ENCODE measurements at regions not wholly inside any gene's neighbourhood (a gene's known extent, or its start where the extent isn't known, plus 50 kb on each side); places are given as distances from the start of the nearest gene placed in this dataset.

DNA sequence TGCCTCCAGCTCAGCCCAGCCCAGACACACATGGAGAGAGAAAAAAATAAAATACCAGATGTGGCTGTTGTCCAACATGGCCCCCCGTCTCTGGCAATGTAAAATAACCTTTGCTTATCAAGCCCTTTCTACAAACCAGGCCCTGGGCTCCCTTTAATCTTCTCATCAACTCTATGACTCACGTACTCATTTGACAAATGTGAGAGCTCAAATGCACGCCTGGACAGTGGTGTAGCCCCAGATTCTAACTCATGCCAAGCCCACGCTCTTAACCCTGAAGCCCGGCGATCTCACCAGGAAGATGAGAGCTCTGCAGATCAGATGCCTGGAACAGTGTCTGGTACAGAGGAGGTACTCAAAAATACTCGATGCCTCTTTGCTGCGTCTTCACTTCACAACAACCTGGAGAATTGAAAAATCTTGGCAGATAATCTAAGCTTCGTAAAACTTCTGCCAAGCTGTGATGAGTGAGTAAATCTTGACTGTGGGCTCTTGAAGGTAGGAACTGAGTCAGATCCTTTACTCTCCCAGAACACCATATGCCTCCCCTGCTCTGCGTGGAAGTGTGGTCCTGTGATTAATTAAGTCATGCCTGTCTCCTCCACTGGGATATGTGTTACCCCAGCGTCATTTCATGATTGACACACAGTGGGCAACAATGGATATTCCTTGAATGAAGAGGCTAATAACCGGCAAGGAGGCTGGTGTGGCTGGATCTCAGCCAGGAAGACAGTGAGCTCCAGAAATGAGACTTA, 102.0 kb upstream of the FSTL4 start:
- no peak for DNase-seq (ENCODE audit: low read depth)

DNA sequence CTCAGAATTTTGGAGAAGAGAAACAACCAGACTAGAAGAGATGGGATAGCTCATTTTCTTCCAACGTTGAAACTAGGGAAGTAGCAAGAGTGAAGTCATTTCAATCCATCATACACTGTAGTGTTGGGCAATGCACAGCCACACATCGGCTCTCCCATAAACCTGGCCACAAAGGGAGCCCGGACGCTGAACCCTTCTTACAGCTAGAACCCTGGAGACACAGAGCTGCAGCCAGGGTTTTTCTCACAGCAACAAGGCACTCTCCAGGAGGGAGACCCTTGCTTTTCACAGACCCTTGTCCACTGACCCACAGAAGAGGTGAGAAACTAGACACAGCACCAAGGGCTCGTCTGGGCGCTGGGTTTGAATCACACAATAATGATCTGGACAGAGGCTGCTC, 101.4 kb upstream of the FSTL4 start:
- DNase-seq (ENCODE audit: low read depth) = no peak

DNA sequence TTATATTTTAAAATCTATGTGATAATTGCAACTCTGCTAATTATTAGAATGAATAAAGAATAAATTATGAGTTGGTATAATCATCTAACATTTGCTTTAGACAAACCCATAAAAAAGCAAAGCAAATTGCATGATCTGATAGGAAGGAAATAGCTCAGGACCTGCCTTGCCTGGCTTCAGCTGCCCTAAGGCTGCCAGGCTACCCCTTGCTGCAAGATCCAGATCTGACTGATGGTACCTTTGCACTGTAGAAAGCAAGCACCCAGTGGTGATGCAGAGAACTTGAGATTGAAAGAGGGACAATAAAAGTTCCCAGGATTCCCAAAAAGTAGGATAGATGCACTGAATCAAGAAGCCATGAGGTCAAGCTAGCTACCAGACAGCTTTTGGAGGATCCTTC, 100.9 kb upstream of the FSTL4 start:
- no peak for DNase-seq (ENCODE audit: low read depth)

DNA sequence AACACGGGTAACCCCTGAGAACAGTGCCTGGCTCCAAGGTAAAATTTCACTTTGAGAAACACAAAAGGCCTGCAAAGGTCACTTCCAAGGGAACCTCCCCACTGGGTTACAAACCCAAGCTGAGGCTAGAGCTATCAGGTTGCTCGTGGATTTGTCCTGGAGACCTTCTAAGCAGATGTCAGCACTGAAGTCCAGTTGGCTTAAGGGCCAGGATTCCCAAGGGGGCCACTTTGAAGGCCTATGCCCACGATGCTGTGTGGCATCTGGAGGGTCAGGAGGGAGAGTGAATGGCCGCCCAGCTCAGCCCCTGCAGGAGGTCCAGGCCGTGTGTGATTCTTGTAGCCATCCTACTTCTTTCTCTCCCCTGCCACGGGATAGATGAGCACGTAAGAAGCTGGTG, 100.2 kb upstream of the FSTL4 start:
- no peak for DNase-seq (ENCODE audit: low read depth)

DNA sequence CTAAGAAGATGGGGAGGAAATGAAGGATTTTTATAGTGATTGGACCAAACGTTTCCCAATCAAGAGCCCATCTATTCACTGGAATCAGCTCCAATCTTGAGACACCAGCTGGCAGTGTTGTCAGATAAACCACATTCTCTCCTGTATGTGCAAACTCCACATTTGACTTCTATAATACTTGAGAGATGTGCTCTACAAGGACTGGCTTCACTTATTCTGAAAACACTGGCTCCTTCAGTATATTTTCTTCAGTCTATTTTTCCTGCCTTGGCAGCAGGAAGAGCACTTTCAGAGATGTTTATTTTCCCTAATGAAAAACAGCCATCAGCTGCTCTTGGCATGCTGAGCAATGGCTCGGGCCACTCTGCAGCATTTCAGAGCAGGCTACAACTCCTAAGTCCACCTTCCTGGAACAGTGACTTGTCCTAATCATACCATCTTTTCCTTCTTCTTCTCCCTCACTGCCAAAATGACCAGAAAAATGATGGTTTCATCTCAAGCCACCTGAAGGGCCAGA, 96.9 kb upstream of the FSTL4 start:
- no peak for DNase-seq (ENCODE audit: low read depth)

DNA sequence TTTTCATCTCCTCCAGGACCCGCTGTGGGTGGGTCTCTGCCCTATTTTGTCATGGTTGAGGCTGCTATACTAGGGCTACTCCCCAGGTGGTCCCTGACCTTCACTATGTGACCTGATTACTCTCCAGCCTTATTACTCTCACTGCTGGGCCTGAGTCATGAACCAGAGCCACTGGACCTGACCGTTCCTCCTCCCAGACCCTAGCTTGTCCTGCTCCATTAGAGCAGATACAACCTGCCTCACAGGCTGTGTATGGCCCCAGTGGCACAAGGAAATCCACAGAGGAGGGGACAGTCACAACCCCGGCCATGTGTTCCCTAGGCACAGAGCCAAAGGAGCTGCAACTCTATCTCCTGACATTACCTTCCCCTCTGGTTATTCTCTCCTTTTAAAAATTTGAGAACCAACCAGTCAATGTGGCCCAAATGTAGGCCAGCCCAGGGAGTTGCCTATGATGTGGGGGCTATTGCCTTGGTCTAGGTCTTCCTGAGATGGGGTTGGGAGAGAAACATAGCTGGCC, 96.0 kb upstream of the FSTL4 start:
- DNase-seq (ENCODE audit: low read depth) = no peak

DNA sequence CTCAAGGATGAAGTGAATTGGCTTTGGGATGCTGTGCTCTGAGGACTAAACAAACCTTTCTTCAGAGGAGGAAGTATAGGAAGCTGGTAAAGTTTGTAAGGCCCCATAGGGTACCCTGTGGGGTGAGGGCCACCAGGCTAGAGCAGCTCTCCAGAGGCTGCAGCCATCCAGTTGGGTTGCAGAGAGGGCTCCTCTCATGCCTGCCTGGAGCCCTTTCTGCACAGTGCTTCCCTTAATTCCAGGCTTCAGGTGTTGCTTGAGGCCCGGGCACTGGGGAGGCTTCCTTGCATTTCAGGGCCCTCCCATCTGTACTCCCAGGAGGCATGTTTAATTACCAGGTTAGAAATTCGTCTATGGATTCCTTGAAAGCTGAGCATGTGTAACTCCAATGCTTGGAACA, 95.3 kb upstream of the FSTL4 start:
- no peak for DNase-seq (ENCODE audit: low read depth)

DNA sequence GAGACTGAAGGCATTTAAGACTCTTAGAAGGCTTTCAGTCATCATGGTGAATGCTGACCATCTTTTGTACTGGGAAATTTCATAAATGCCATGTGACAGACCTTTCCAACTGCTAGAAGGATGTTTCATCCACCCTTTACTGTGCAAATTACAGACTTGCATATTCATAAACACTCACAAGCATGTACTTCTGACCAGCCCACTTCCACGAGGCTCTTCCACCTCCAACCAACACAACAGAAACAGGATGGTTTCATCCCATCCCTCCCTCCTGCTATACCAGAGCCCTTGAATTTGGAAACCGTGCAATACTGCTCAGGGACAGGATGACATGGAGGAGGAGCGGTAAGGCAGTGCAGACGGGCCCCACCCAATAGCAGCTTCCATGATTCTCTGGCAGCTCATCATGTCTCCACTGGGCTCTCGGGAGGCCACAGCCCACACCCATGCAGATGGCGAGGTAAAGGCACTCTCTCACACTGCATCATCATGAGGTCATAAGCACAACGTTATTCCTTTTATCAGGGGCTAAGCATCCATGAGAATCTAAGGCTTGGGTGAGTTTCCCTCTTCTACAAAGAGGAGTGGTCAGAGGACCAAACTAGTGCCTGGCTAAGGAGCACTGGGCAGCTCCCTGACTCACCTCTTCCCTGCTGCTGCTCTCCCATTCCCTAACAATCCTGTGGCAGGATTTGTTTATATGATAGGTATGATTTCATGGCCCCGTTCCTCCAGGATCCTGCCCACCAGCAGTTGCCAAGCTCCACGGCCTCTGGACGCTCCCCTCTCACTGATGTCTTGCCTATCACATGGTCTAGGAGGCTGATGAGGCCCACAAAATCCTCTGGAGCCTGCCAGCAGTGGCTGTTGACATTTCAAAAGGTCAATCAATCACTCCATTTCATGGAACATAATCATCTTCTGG, 94.4 kb upstream of the FSTL4 start:
- DNase-seq (ENCODE audit: low read depth) = no peak

DNA sequence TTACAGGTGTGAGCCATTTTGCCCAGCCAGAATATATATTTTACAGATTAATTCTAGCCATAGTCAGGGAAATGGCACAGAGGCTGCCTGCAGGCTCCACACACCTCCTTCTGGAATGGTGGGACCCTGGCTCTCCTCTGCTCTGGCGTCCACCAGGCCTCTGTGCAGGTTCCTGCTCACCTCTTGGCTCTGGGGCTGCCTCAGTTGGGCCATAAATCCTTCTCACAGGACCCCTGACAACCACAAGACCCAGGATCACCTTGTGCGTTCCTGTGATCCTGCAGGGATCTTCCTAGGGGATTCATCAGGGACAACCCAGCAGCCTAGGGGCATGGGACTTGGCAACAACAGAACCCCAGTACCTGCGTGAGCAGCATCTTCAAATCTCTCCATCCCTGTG, 93.0 kb upstream of the FSTL4 start:
- DNase-seq (ENCODE audit: low read depth) = no peak

DNA sequence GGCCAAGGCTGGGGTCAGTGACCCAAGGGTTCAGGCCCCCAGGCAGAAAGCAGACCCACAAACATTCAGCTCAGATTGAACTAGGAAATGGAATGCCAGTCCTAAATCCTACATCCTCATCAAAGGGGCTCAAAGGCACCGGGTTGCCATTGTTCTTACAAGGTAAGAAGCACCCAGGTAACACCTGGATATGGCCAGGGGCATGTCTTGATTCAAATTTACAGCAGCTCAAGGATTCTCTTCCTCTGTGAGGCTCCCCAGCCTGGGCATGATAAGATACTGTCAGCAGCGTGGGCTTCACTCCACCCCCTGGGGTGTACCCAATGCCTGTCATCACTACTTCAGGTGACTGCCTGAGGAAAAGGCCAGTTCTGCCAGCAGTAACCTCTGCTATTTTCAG, 92.1 kb upstream of the FSTL4 start:
- no peak for DNase-seq (ENCODE audit: low read depth)

DNA sequence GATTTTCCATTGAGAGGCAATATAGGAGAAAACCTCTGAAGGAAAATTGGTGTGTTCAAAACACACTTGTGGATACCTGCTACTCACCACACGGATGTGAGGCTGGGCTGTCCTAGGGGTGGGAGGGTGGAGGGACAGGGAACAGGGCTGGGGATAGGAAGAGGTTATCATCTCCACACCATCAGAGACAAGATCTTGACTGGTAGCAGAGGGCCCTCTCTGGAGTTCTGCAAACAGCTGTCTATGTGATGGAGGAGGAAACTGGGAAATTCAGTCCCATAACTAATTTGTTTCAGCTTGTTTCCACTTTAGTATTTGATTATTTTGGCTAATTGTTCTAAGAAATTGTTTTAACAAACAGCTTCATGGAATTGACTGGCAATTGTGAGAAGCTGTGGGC, 91.6 kb upstream of the FSTL4 start:
- DNase-seq (ENCODE audit: low read depth) = no peak

DNA sequence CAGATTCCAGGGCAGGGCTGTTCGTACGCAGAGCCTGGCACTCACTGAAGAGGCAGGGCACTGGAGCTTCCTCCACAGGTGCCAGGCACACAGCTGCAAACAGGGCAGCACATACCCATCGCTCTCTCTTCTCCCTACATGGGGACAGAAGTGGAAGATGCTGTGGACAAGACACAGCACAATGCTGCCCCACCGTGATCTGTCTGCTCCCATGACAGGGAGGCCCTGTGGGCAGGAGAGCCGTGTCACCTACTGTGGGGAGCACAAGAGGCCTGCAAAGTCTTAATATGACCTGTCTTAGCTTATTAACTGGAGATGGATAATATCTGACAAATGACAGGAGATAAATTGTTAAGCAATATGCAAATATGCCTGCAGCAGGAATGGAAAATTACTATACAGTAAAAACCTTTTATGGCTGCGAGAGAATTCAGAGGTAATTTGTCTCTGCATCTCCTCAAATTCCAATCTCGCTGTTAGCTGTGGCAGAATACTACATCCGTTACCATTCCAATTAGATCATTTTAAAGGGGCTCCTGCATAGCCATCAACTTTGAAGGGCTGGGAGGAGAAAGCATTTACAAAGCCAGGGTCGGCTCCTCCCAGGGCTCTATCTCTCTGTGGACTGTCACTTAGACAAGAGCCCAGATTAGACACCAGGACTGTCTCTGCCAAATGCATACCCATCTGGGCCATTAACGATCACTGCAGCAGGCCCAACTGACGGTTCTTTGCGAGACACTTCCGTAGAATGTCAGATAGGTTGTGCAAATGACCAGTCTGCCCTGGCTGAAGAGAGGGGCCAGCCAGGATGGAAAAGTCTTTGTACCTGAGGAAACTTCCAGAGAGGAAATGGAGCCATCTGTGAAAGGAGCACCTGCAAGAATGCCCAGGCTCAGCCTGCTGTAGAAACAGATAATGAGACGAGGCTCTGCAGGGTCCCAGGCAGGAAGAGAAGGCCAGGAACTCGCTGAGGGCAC, 90.7 kb upstream of the FSTL4 start:
- DNase-seq (ENCODE audit: low read depth) = no peak

DNA sequence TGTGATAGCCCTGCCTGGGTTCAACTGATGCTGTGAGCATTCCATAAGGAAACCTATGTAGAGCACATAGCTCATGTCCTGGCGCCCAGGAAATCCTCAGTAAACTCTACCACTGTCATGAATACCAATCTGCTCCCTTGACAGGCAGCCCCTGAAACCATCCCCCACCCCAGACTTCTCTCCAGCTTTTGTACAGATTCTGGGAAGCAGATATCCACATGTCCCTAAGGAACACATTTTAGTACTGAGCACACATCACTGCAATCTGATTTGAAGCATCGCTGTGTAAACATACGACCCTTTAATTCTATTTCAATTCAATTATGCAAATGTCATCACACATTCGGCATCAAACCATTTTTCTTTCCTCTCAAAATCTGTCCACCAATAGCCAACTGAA, 89.5 kb upstream of the FSTL4 start:
- no peak for DNase-seq (ENCODE audit: low read depth)

DNA sequence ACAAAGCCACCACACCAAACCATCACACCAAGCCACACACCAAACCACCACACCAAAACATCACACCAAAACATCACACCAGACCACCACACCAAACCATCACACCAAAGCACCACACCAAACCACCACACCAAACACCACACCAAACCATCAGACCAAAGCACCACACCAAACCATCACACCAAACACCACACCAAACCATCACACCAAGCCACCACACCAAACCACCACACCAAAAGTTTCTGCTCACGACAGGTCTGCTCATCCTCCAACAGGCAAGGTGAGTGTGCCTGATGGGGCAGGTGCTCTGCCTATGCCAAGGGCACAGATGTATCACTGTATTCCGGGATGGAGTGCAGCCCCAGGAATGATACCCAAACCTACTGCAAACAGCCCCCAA, 87.9 kb upstream of the FSTL4 start:
- DNase-seq (ENCODE audit: low read depth) = no peak

DNA sequence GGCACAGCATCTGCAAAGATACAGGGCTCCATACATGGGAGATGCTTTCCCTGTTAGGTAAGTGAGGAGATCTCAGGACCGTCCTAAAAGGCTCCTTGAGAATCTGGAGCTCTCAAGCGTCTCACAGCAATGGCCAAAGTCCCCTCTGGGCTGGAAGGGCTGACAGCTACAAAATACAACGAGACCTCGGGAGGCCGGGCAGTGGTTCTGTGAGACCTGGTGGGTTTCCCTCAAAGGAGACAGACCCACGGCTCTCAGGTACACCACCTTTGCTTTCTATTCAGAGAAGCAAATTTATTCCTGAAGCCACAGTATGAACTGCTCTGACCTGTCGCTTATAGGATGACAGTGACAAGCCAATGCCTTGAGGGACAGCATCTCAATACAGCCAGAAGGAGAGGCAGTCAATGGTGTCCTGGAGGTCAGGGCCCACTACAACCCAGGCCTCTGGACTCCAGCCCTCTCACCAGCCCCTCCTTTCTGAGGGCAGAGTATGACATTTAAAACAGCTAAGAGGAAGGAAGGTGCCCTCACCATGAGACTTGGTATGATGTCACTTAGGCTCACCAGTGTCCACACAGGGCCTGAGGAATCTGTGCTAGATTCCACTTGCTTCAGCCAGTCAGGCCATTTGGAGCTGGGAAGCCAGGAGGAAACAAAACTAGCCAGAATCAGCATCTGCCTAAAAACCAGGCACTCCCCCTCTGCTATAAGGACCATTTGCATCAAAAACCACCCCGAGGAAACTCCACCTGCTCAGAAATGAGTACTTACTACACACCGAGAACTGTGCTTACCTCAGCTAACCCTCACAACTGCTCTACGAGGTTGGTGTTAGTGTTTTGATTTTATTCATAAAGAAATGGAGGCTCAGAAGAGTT, 86.5 kb upstream of the FSTL4 start:
- no peak for DNase-seq (ENCODE audit: low read depth)

DNA sequence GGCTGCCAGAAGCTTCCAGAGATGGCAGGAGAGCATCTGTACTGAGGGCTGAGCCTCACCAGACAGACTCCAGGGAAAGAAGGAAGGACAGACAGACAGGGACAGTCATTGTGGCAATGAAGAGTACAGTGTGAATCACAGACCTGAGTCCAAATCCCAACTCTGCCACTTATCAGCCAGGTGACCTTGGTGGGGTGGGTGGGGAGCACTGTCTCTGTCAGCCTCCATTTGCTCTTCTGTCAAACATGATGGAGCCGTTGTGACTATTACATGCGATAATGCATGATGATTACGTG, 85.9 kb upstream of the FSTL4 start:
- DNase-seq (ENCODE audit: low read depth) = no peak

DNA sequence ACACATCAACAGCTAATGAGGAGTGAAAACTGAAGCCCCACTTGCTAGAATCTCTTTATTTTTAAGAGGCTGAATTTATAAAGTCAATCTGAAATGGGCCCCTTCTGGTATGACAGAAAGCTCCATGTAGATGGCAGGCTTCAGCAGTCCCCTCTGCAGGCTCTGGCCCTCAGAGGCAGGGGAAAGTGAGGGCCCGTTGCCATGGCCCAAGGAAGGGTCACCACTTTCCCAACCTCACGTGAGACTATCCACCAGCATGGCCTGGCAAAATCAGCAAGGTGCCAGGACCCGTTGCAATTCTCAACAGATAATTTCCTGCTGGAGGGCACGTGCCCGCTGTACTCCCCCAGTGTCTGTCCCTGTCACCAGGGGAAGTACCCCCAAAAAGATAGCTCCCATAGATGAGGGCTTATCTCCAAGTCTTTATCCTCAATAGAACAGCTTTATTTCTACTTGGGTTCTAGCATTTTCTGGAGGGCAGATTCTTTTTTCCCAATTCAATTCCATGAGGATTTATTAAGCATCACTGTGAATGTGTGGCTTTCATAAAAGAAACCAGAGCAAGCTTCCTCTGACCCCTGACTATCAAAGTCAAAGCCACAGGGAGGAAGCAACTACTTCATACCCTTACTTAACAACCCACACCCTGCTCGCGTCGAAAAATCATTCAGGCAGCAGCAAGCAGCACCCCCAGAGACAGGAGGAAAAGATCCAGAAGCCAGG, 85.4 kb upstream of the FSTL4 start:
- no peak for DNase-seq (ENCODE audit: low read depth)

DNA sequence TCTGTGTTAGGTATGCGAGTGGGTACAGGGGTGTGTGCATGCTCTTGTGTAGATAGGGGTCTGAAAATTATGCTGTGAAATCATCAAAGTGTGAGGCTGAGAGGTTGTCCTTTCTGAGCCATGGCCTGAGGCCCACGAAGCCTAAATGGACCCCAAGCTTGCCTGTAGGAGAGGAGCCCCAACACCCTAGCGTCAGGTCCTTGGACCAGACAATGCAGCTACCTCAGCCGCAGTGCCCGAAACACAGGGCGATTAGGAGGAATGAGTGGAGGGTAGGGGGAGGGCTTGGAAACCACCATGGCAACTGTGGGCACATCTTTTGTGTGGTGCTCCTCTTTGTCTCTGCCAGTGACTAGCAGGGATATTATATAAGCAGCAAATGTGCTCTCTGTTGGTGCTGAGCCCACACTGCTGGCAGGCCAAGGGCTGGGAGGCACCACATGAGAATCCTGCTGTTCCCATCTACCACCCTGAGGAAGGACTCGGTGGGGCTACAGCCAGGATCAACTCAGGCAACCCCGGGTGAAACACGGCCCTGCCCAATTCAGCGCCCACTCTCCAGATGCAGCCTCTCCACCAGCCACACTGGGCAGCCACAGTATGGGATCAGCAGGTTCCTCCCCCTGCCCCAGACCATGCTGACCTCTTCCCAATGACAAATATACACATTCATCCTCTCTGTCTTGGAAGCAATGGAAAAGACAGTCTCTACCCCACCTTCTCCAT, 84.6 kb upstream of the FSTL4 start:
- no peak for DNase-seq (ENCODE audit: low read depth)

DNA sequence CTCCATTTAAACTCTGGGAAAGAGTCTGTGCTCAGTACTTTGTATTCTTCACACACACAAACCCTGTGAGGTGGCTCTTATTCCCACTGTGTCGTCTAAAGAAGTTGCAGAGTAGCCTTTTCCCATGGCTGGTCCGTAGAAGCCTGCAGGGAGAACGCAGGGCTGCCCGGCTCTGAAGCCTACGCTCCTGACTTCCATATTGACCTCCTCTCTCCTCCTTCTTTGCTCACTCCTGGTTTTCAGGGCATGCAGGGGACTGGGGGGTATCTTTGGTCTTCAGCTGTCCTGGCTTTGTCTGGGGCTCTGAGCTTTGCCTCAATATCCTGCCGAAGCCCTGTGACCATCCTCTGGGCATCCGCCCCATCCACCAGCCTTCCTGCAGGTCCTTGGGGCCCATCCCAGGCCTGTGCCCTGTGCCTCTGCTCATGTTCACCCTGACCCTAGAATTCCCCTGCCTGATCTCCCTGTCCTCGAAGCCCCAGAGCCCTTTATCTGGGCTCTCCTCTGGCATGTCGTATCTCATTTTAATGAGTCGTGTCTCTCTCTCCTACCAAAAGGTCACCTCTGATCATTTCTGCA, 83.8 kb upstream of the FSTL4 start:
- DNase-seq (ENCODE audit: low read depth) = no peak
